PC-9 (cell line): ENCODE measurements at regions not wholly inside any gene's neighbourhood (a gene's known extent, or its start where the extent isn't known, plus 50 kb on each side); places are given as distances from the start of the nearest gene placed in this dataset.

ENCODE experiments used
- CTCF ChIP-seq: fragments of 200-600 bp; sonication (generic); conservative IDR thresholded peaks from 2 replicates; pipeline ENCODE4 v1.6.1; 2017; ENCODE audit warnings: mixed run types, antibody characterized with exemption, mild to moderate bottlenecking, moderate library complexity
- EZH2 ChIP-seq: fragments of 200-600 bp; sonication (generic); IDR thresholded peaks from 2 replicates; pipeline ENCODE4 v1.8.0; 2017; ENCODE audit warnings: antibody characterized with exemption, low read depth

GRCh38 chr16:88303890-88304819 is 78.6 kb upstream of the ZNF469 start:
- no peak for TF ChIP-seq CTCF
- no peak for TF ChIP-seq EZH2
